ENCODE measurements at regions not wholly inside any gene's neighbourhood (a gene's known extent, or its start where the extent isn't known, plus 50 kb on each side); places are given as distances from the start of the nearest gene placed in this dataset.

DNA sequence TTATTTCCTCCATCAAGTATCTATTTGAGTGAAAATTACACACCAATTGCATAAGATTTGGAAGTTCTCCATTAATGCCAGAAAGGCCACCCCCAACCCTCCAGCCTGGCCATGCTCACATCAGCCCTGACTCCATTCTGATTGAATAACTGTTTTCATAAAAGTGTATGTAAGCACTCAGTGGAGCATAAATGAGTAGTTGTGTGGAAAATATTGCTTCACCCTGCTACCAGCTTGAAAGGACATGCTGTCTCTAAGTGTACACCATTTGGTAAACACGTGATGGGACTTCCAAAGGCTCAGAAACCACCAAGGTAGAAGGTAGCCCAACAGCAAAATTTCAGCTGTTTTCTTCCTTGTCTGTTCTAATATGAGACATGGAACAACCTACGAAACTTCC is 393.8 kb downstream of the ZNF385D start:
- no peaks in the 10 kb centered on the region for H3K36me3 Mint-ChIP-seq (ENCODE audit: unreplicated experiment)
- H3K27me3 Mint-ChIP-seq (ENCODE audit: unreplicated experiment): no peaks in the 10 kb centered on the region
- no peak for DNase-seq (ENCODE audit: extremely low spot score, unreplicated experiment)
- no peaks in the 10 kb centered on the region for H3K4me1 Mint-ChIP-seq (ENCODE audit: unreplicated experiment)
- H3K9me3 Mint-ChIP-seq (ENCODE audit: unreplicated experiment): peaks cover 10% of the 10 kb centered on the region
- H3K27ac Mint-ChIP-seq (ENCODE audit: unreplicated experiment): no peak overlapping the region
- TF ChIP-seq CTCF (IDR thresholded peaks at IDR 0.05): no peak
- no peak overlapping the region for H3K4me3 Mint-ChIP-seq (ENCODE audit: unreplicated experiment)

DNA sequence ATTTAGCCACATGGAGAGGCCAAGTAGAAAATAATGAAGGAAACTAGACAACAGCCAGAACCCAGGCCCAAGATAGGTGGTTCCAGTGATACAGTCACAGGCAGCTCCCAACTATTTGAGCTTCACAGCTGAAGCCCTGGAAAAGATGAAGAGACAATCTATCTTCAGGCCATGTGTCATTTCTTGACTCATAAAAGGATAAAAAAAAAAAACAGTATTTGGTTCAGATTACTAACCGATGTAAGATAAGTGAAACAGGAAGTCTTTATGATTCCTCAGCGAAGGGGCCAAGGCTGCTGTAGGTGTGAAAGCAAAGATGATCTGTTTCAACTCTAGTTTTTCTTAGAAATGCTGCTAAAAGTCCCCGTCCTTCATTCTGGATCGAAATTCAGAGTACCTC is 394.6 kb downstream of the ZNF385D start:
- Mint-ChIP-seq H3K4me1 (ENCODE audit: unreplicated experiment) (no peaks in the 10 kb centered on the region), H3K9me3 (ENCODE audit: unreplicated experiment) (peaks cover 9% of the 10 kb centered on the region), H3K36me3 (ENCODE audit: unreplicated experiment) (no peaks in the 10 kb centered on the region), H3K27me3 (ENCODE audit: unreplicated experiment) (no peaks in the 10 kb centered on the region), H3K27ac (ENCODE audit: unreplicated experiment) (no peak overlapping the region), H3K4me3 (ENCODE audit: unreplicated experiment) (no peak overlapping the region)
- TF ChIP-seq CTCF (IDR thresholded peaks at IDR 0.05): no peak
- DNase-seq (ENCODE audit: extremely low spot score, unreplicated experiment): no peak

DNA sequence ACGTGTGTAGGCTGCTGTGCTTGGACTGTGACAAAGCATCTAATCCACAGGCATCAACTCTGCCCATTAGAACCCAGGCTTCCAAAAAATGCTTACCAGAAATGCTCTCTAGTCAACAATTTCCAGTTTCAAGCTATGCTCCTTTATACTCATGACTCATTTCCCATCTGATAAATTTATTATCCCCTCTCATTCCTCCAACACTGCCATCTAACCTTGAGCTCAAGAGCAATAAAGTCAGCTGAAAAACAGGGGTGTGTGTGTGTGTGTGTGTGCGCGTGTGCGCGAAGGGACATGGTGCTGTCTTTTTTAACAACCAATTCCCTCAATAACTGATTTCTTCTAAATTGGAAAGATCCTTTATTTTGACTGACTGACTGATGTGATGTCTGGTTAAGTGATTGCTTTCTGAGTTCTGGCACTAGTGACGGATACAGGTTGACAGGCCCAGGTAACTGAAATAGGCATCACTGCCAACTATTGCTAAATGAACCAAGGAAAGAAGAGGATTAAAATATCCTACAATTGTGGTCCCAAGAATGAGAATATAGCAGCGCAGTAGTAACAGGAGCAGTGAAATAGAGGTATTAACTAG is 405.5 kb downstream of the ZNF385D start:
- no peaks in the 10 kb centered on the region for H3K27me3 Mint-ChIP-seq (ENCODE audit: unreplicated experiment)
- no peak for TF ChIP-seq CTCF (IDR thresholded peaks at IDR 0.05)
- no peaks in the 10 kb centered on the region for H3K9me3 Mint-ChIP-seq (ENCODE audit: unreplicated experiment)
- no peaks in the 10 kb centered on the region for H3K36me3 Mint-ChIP-seq (ENCODE audit: unreplicated experiment)
- H3K4me3 Mint-ChIP-seq (ENCODE audit: unreplicated experiment): no peak overlapping the region
- no peak for DNase-seq (ENCODE audit: extremely low spot score, unreplicated experiment)
- H3K27ac Mint-ChIP-seq (ENCODE audit: unreplicated experiment): no peak overlapping the region
- no peaks in the 10 kb centered on the region for H3K4me1 Mint-ChIP-seq (ENCODE audit: unreplicated experiment)

DNA sequence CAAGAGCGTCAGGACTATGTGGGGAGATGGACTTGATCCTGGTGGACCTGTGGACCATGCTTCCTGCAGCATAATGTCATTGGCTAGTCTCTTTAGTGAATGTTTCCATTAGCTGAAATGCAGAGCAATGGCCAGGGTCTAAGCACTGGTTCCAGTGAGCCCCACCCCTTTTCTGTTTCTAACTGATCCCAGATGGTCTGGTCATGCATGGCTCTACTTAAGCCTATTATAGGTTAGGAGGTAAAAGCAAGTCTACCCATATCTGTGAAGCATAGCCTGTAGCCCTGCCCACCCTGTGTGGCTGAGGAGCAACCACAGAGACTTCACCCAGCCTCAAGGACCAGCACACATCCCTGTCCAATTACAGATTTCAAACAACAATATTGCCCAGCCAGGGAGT is 419.2 kb downstream of the ZNF385D start:
- peaks cover 2% of the 10 kb centered on the region for H3K36me3 Mint-ChIP-seq (ENCODE audit: unreplicated experiment)
- no peaks in the 10 kb centered on the region for H3K27me3 Mint-ChIP-seq (ENCODE audit: unreplicated experiment)
- H3K27ac Mint-ChIP-seq (ENCODE audit: unreplicated experiment): no peak overlapping the region
- no peaks in the 10 kb centered on the region for H3K9me3 Mint-ChIP-seq (ENCODE audit: unreplicated experiment)
- no peak for TF ChIP-seq CTCF (IDR thresholded peaks at IDR 0.05)
- DNase-seq (ENCODE audit: extremely low spot score, unreplicated experiment): no peak
- H3K4me3 Mint-ChIP-seq (ENCODE audit: unreplicated experiment): no peak overlapping the region
- peaks cover 19% of the 10 kb centered on the region for H3K4me1 Mint-ChIP-seq (ENCODE audit: unreplicated experiment)

DNA sequence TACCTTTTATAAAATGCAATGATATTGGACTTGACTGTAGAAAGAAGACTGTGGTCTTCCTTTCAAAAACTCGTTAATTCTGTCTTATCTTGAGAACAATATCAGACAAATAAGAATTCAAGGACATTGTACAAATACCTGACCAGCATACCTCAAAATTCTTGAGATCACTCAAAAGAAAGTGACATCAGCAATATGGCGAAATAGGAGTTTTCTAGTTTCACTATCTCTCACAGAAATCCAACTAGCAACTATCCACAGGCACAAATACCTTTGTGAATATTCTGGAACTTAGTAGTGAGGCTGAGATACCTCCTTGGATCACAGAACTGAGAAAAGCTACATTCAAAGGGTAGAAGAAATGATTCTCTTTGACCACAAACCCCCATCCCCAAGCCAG is 419.7 kb downstream of the ZNF385D start:
- Mint-ChIP-seq H3K27me3 (ENCODE audit: unreplicated experiment) (no peaks in the 10 kb centered on the region), H3K4me1 (ENCODE audit: unreplicated experiment) (peaks cover 24% of the 10 kb centered on the region), H3K4me3 (ENCODE audit: unreplicated experiment) (no peak overlapping the region), H3K27ac (ENCODE audit: unreplicated experiment) (no peak overlapping the region), H3K9me3 (ENCODE audit: unreplicated experiment) (no peaks in the 10 kb centered on the region), H3K36me3 (ENCODE audit: unreplicated experiment) (no peaks in the 10 kb centered on the region)
- DNase-seq (ENCODE audit: extremely low spot score, unreplicated experiment): no peak
- TF ChIP-seq CTCF (IDR thresholded peaks at IDR 0.05): no peak

Measured in osteocyte (in vitro differentiated cells).